OCI-LY7 (cell line): ENCODE measurements at regions not wholly inside any gene's neighbourhood (a gene's known extent, or its start where the extent isn't known, plus 50 kb on each side); places are given as distances from the start of the nearest gene placed in this dataset.

Source experiments
- BruUV-seq: library from RNA; stranded (reverse); fragments of 400-500 nt; replicated peaks from 2 replicates; lab custom pipeline; 2021; lab: Mats Ljungman, UMichigan
- CTCF ChIA-PET: fragments of 300-600 bp; sonication (Branson Sonifier 250); formaldehyde crosslinking; loops from one replicate; lab custom pipeline; 2022; ENCODE audit warnings: antibody characterized with exemption; ENCODE audit not compliant: unreplicated experiment; lab: Charles Lee
- POLR2A ChIA-PET: fragments of 300-600 bp; sonication (Branson Sonifier 250); formaldehyde crosslinking; loops from one replicate; lab custom pipeline; 2022; ENCODE audit warnings: antibody characterized with exemption; lab: Charles Lee
- DNase-seq: peaks from one replicate; pipeline ENCODE4 v3.0.0-alpha.2; 2015; ENCODE audit warnings: low spot score
- H2AFZ ChIP-seq: fragments of 200-600 bp; sonication (generic), shearing (Covaris generic); 2 replicates; pipeline ENCODE4 v1.6.1; 2014; ENCODE audit warnings: mild to moderate bottlenecking, antibody characterized with exemption, low read length, moderate library complexity
- H3K27ac ChIP-seq: fragments of 200-600 bp; sonication (generic); 2 replicates; pipeline ENCODE4 v1.5.1; 2014; ENCODE audit warnings: mixed run types, low read depth, mild to moderate bottlenecking, moderate library complexity, low read length, inconsistent platforms; ENCODE audit not compliant: poor library complexity, severe bottlenecking
- H3K36me3 ChIP-seq: fragments of 200-600 bp; sonication (generic); 2 replicates; pipeline ENCODE4 v1.6.1; 2014; ENCODE audit warnings: mild to moderate bottlenecking, antibody characterized with exemption, low read length, moderate library complexity, mixed read lengths; ENCODE audit not compliant: insufficient read depth
- H3K4me1 ChIP-seq: fragments of 200-600 bp; sonication (generic); 2 replicates; pipeline ENCODE4 v1.5.1; 2014; ENCODE audit warnings: mild to moderate bottlenecking, low read length; ENCODE audit not compliant: insufficient read depth, poor library complexity, severe bottlenecking
- H3K4me2 ChIP-seq: fragments of 200-600 bp; sonication (generic); 2 replicates; pipeline ENCODE4 v1.6.1; 2014; ENCODE audit warnings: mild to moderate bottlenecking, low read length
- H3K4me3 ChIP-seq: fragments of 200-600 bp; sonication (generic); 2 replicates; pipeline ENCODE4 v1.5.1; 2014; ENCODE audit warnings: mild to moderate bottlenecking, low read depth, low read length; ENCODE audit not compliant: poor library complexity, severe bottlenecking
- H3K79me2 ChIP-seq: fragments of 200-600 bp; sonication (generic); 2 replicates; pipeline ENCODE4 v1.6.1; 2016; ENCODE audit warnings: low read depth, mild to moderate bottlenecking, low read length, moderate library complexity, mixed read lengths; ENCODE audit not compliant: insufficient read depth
- H3K9me2 ChIP-seq: fragments of 200-600 bp; sonication (generic); 2 replicates; pipeline ENCODE4 v1.6.1; 2016; ENCODE audit warnings: mild to moderate bottlenecking, low read length, mixed read lengths; ENCODE audit not compliant: insufficient read depth
- H3K9me3 ChIP-seq: fragments of 200-600 bp; sonication (generic); 2 replicates; pipeline ENCODE4 v1.6.1; 2014; ENCODE audit warnings: mild to moderate bottlenecking, mixed run types, low read length, mixed read lengths
- H4K20me1 ChIP-seq: fragments of 200-600 bp; sonication (generic); 2 replicates; pipeline ENCODE4 v1.6.1; 2014; ENCODE audit warnings: mild to moderate bottlenecking, antibody characterized with exemption, low read length, moderate library complexity, mixed read lengths; ENCODE audit not compliant: insufficient read depth
- EZH2phosphoT487 ChIP-seq: fragments of 200-600 bp; sonication (generic); IDR thresholded peaks from 2 replicates; pipeline ENCODE4 v1.6.1; 2018; ENCODE audit warnings: low read depth, borderline replicate concordance, mild to moderate bottlenecking, mixed run types, antibody characterized with exemption, low read length, moderate library complexity, mixed read lengths
- intact Hi-C: fragments of 100-400 bp; cut with micrococcal nuclease; formaldehyde crosslinking; loops from one replicate; pipeline ENCODE4 v1.10.0; 2022; ENCODE audit not compliant: unreplicated experiment
- TF ChIP-seq, protein P1 (sequence below): fragments of 200-600 bp; sonication (generic); conservative IDR thresholded peaks from 2 replicates; pipeline ENCODE4 v1.5.1; 2014; ENCODE audit warnings: mild to moderate bottlenecking, antibody characterized with exemption, low read length, moderate library complexity, mixed read lengths

DNA sequence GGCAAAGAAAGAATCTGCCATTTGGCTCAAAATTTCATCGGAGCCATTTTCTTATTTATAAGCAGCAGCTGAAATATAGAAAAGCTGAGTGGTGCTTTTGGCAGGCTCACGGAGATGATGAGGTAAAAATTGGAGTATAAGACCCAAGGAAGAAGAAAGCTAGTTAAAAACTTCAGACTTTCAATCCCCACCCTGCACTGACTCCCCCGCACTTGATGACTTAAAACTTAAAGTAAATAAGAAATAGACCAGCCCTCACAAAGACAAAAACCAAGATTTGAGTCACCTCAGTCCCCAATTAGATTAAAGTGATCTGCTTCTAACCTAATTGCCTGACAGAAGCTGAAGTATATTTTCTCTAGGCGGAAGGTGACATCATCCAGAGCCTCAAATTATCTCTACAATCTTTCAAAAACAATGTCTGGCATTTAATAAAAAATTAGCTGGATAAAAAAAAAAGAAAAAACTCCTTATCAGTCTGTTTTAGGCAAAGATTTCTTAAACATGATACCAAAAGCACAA, 124.0 kb upstream of the PJA2 start:
- Histone ChIP-seq H2AFZ (no peak overlapping the region), H3K4me1 (no peaks in the 10 kb centered on the region), H3K9me2 (no peaks in the 10 kb centered on the region), H4K20me1 (no peaks in the 10 kb centered on the region), H3K36me3 (no peaks in the 10 kb centered on the region), H3K4me2 (no peak overlapping the region), H3K27ac (no peak overlapping the region), H3K79me2 (no peaks in the 10 kb centered on the region), H3K9me3 (no peaks in the 10 kb centered on the region), H3K4me3 (no peak overlapping the region)
- ChIA-PET POLR2A (no interaction called here), CTCF (no interaction called here)
- no peak for TF ChIP-seq EZH2phosphoT487
- TF ChIP-seq, protein P1, sequence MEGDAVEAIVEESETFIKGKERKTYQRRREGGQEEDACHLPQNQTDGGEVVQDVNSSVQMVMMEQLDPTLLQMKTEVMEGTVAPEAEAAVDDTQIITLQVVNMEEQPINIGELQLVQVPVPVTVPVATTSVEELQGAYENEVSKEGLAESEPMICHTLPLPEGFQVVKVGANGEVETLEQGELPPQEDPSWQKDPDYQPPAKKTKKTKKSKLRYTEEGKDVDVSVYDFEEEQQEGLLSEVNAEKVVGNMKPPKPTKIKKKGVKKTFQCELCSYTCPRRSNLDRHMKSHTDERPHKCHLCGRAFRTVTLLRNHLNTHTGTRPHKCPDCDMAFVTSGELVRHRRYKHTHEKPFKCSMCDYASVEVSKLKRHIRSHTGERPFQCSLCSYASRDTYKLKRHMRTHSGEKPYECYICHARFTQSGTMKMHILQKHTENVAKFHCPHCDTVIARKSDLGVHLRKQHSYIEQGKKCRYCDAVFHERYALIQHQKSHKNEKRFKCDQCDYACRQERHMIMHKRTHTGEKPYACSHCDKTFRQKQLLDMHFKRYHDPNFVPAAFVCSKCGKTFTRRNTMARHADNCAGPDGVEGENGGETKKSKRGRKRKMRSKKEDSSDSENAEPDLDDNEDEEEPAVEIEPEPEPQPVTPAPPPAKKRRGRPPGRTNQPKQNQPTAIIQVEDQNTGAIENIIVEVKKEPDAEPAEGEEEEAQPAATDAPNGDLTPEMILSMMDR: no peak
- intact Hi-C loops: no loop called here
- no peak for DNase-seq
- BruUV-seq: no TSS peak

DNA sequence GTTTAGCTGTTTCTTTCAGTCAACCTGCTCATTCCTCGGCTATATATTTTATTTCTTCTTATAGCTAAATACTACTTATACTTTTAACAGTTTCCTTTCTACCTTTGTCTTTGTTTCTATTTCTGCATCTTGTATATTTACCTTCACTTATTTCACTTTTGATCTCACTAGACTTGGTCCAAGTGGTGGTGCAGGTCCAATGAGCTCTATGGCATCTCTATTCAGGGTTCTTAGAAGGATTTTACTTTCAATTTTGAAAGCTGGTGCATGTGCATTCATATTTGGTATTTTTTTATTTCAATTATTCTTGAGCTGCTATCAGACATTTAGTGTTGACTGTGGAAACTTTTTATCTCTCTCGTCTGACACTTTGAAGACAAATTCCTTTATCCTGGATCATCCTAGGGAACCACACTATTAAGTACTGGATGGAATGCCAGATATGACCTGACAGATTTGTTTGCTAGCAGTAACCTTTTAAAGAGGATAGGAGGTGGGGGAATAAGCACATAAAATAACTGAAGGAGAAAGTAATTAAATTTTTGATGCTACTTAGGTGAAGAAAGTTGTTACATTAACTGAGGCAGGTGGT, 123.1 kb upstream of the PJA2 start:
- Histone ChIP-seq H3K4me2 (no peak overlapping the region), H3K4me1 (no peaks in the 10 kb centered on the region), H3K4me3 (no peak overlapping the region), H3K27ac (no peak overlapping the region), H3K9me3 (no peaks in the 10 kb centered on the region), H3K79me2 (no peaks in the 10 kb centered on the region), H3K36me3 (no peaks in the 10 kb centered on the region), H2AFZ (no peak overlapping the region), H4K20me1 (no peaks in the 10 kb centered on the region), H3K9me2 (no peaks in the 10 kb centered on the region)
- no TSS peak for BruUV-seq
- intact Hi-C loops: no loop called here
- no peak for DNase-seq
- POLR2A ChIA-PET: interaction anchor here (0.5 to 1.2 kb wide), 4 partner anchors 9 to 413 kb away, joined by 3 to 4 read pairs (median 4); no protein-coding TSS in a partner anchor
- TF ChIP-seq, protein P1: no peak
- no peak for TF ChIP-seq EZH2phosphoT487
- CTCF ChIA-PET: no interaction called here

DNA sequence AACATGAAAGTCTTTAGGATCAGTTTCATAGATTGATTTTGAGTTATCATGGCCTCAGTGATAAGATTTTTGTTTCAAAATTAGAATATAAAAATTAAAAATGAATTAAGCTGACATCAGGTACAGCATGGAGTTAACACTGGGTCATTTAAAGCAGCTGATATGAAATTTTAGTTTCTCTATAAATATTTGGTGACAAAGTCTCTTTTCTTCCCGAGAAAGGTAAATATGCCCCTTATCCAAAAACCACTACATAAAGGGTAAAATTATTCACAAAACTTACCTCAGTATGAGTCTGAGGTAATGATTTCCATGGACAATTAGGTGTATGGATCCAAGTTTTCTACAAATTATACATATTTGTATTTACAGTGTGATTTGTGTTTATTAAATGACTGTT, 121.5 kb upstream of the PJA2 start:
- H3K4me1 ChIP-seq: no peaks in the 10 kb centered on the region
- no peak overlapping the region for H3K4me3 ChIP-seq
- CTCF ChIA-PET: interaction anchor here (0.5 kb wide), 1 partner anchor 9 kb away, joined by 3 read pairs; no protein-coding TSS in a partner anchor
- H3K4me2 ChIP-seq: no peak overlapping the region
- no peaks in the 10 kb centered on the region for H4K20me1 ChIP-seq
- no peaks in the 10 kb centered on the region for H3K36me3 ChIP-seq
- intact Hi-C loops: no loop called here
- no peaks in the 10 kb centered on the region for H3K79me2 ChIP-seq
- H3K9me3 ChIP-seq: no peaks in the 10 kb centered on the region
- no peak for TF ChIP-seq EZH2phosphoT487
- TF ChIP-seq, protein P1: no peak
- no TSS peak for BruUV-seq
- no peak for DNase-seq
- POLR2A ChIA-PET: no interaction called here
- H3K9me2 ChIP-seq: no peaks in the 10 kb centered on the region
- no peak overlapping the region for H3K27ac ChIP-seq
- H2AFZ ChIP-seq: no peak overlapping the region
